ENCODE measurements at regions not wholly inside any gene's neighbourhood (a gene's known extent, or its start where the extent isn't known, plus 50 kb on each side); places are given as distances from the start of the nearest gene placed in this dataset.

DNA sequence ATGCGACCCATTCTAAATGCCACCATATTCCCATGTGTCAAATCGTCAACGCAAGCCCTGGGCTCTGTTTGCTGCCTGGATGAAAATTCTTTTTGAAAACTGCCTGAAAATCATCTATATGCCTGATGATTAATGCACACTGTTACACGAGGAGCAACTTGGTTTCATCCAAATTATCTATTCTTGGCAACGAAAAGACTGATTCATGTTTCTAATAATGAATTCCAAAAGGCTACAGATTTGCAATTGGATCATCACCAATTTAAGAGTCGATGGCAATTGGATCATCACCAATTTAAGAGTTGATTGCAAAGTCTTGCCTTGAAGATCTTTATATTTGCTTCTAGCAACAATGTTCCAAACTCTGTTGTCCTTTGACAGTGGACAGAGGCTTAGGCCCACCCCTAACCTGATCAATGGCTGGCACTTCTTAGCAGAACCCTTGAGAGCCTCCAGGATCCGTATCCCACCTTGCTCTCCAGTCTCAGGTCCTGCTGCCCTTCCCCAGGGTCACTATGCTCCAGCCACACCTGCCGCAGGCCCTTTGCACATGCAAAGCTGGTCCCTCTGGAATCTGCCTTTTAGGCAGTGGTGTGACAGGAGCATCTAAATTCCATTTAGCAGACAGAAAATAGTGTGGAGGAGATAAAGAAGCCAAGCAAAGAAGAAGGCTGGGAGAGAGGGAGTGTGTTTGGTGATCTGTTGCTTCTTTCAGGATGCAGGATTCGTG is 460.9 kb upstream of the SULF2 start:
- no TSS peak for BruUV-seq (replicated peaks)
- DNase-seq (ENCODE audit: low spot score) (no peak), FAIRE-seq (no peak), ATAC-seq (no peak)
- intact Hi-C loops (cut with micrococcal nuclease; ENCODE audit: unreplicated experiment) = no loop called here
- no peak overlapping the region for H2AFZ ChIP-seq (ENCODE audit: low read length)
- H3K79me2 ChIP-seq (ENCODE audit: insufficient read depth, low read length) = no peaks in the 10 kb centered on the region
- no peak overlapping the region for H3K9ac ChIP-seq (ENCODE audit: insufficient read depth, low read depth, low read length)
- in situ Hi-C loops (cut with HindIII; ENCODE audit: extremely low pct_ligation_motif_present, low pct_unique_long_range_greater_than_20kb) = no loop called here
- no peak overlapping the region for H3K27ac ChIP-seq (ENCODE audit: extremely low read length, insufficient read depth, low read length)
- no peaks in the 10 kb centered on the region for H4K20me1 ChIP-seq (ENCODE audit: insufficient read depth, low read length)
- H3K27me3 ChIP-seq (ENCODE audit: control insufficient read depth in 1 of 2, insufficient read depth in 2 of 2, low read length in 2 of 2) = 0 out of 5 replicates have a peak, but pooled peaks cover 0 to 1% of the 10 kb centered on the region in 2 experiments
- CTCF ChIA-PET (ENCODE audit: low intra/inter-chr PET ratio, low total read pairs) = no interaction called here
- 34% methylated on average over 9 of the region's 9 CpGs for WGBS (ENCODE audit: low lambda C conversion rate)
- no peak for TF ChIP-seq ZNF775 (CRISPR knock-in tag; IDR thresholded peaks at IDR 0.05; ENCODE audit: borderline replicate concordance)
- TF ChIP-seq NPAS2 (CRISPR knock-in tag; IDR thresholded peaks at IDR 0.05; ENCODE audit: borderline replicate concordance) = no peak
- no peak for TF ChIP-seq PRDM15 (CRISPR knock-in tag; IDR thresholded peaks at IDR 0.05)
- no peak for TF ChIP-seq TFE3 (CRISPR knock-in tag; IDR thresholded peaks at IDR 0.05)
- no peak for TF ChIP-seq PATZ1 (CRISPR knock-in tag; IDR thresholded peaks at IDR 0.05)
- TF ChIP-seq BORCS8-MEF2B (CRISPR knock-in tag; IDR thresholded peaks at IDR 0.05) = no peak
- TF ChIP-seq, protein P1, sequence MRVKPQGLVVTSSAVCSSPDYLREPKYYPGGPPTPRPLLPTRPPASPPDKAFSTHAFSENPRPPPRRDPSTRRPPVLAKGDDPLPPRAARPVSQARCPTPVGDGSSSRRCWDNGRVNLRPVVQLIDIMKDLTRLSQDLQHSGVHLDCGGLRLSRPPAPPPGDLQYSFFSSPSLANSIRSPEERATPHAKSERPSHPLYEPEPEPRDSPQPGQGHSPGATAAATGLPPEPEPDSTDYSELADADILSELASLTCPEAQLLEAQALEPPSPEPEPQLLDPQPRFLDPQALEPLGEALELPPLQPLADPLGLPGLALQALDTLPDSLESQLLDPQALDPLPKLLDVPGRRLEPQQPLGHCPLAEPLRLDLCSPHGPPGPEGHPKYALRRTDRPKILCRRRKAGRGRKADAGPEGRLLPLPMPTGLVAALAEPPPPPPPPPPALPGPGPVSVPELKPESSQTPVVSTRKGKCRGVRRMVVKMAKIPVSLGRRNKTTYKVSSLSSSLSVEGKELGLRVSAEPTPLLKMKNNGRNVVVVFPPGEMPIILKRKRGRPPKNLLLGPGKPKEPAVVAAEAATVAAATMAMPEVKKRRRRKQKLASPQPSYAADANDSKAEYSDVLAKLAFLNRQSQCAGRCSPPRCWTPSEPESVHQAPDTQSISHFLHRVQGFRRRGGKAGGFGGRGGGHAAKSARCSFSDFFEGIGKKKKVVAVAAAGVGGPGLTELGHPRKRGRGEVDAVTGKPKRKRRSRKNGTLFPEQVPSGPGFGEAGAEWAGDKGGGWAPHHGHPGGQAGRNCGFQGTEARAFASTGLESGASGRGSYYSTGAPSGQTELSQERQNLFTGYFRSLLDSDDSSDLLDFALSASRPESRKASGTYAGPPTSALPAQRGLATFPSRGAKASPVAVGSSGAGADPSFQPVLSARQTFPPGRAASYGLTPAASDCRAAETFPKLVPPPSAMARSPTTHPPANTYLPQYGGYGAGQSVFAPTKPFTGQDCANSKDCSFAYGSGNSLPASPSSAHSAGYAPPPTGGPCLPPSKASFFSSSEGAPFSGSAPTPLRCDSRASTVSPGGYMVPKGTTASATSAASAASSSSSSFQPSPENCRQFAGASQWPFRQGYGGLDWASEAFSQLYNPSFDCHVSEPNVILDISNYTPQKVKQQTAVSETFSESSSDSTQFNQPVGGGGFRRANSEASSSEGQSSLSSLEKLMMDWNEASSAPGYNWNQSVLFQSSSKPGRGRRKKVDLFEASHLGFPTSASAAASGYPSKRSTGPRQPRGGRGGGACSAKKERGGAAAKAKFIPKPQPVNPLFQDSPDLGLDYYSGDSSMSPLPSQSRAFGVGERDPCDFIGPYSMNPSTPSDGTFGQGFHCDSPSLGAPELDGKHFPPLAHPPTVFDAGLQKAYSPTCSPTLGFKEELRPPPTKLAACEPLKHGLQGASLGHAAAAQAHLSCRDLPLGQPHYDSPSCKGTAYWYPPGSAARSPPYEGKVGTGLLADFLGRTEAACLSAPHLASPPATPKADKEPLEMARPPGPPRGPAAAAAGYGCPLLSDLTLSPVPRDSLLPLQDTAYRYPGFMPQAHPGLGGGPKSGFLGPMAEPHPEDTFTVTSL (CRISPR knock-in tag; IDR thresholded peaks at IDR 0.05; ENCODE audit: borderline replicate concordance) = no peak
- H3K4me3 ChIP-seq (replicated peaks in 1 of 3; ENCODE audit: insufficient read depth in 1 of 3, low read depth in 2 of 3, low read length in 3 of 3) = no peak overlapping the region
- H3K36me3 ChIP-seq (replicated peaks in 1 of 2; ENCODE audit: control insufficient read depth in 1 of 2, insufficient read depth in 2 of 2, low read length in 2 of 2) = no peaks in the 10 kb centered on the region
- POLR2A ChIA-PET = no interaction called here
- no peak overlapping the region for H3K4me2 ChIP-seq (ENCODE audit: low read depth, low read length)
- H3K4me1 ChIP-seq (ENCODE audit: insufficient read depth, low read length) = 0 out of 2 replicates have a peak, but pooled peaks cover 6% of the 10 kb centered on the region
- no peaks in the 10 kb centered on the region for H3K9me3 ChIP-seq (ENCODE audit: low read length)
